HT-29 (cell line): ENCODE measurements at regions not wholly inside any gene's neighbourhood (a gene's known extent, or its start where the extent isn't known, plus 50 kb on each side); places are given as distances from the start of the nearest gene placed in this dataset.
"Not testable (repeated sequence)": the region's sequence is repeated elsewhere in the genome, so short reads cannot be mapped to it uniquely, and the experiment has no call there.

Experiments used
- DNase-seq: peaks from one replicate; pipeline ENCODE4 v3.0.0-alpha.2; 2015; ENCODE audit warnings: low spot score

GRCh38 chr18:55967019-55967418 lies 379.0 kb upstream of the TCF4 start:
- DNase-seq = no peak

DNA sequence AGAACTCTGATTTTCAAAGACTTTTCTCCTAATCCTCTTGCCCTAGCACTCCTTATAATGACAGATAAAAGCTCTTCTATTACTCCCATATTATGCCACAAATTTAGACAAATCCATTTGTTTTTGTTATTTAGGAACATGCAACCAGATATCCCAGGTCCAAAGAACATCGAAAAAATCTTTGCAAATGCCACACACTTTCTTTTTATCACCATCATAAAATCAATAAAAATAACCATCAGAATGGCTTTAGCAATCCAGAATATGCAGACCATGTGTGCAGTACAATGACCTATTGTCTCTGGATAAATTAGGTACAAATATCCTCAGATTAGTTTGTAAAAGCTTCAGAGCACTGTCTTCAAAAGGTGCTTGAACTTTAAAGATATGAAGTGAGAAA lies 376.2 kb upstream of the TCF4 start:
- DNase-seq = no peak

DNA sequence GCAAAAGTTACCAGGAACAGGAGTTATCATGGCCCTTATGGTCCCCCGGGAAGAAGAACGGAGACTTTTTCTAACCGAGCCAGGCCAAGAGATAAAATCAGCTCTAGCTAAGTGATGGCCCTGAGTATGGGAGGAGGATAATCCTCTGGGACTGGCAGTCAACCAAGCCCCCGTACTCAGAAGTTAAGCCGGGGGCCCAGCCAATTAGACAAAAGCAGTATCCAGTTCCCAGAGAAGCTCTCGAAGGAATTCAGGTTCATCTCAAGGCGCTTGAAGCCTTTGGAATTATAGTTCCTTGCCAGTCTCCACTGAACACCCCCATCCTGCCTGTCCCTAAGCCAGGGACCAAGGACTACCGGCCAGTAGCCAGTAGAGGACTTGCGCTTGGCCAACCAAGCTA lies 365.3 kb upstream of the TCF4 start:
- no peak for DNase-seq

DNA sequence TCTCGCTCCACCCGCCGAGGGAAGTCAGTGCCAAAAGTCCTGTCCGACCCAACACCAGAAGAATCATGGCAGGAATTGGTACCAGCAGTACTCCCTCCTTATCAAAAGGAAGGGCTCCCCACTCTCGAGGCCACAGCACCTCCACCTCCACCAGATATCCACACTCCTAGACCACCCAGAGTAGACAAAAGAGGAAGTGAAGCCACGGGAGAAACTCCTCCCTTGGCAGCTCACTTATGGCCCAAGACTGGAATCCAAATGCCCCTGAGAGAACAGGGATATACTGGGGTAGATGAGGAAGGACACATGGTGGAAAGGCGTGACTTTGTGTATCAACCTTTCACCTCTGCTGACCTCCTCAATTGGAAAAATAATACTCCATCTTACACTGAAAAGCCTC lies 363.7 kb upstream of the TCF4 start:
- DNase-seq = not testable (repeated sequence)

DNA sequence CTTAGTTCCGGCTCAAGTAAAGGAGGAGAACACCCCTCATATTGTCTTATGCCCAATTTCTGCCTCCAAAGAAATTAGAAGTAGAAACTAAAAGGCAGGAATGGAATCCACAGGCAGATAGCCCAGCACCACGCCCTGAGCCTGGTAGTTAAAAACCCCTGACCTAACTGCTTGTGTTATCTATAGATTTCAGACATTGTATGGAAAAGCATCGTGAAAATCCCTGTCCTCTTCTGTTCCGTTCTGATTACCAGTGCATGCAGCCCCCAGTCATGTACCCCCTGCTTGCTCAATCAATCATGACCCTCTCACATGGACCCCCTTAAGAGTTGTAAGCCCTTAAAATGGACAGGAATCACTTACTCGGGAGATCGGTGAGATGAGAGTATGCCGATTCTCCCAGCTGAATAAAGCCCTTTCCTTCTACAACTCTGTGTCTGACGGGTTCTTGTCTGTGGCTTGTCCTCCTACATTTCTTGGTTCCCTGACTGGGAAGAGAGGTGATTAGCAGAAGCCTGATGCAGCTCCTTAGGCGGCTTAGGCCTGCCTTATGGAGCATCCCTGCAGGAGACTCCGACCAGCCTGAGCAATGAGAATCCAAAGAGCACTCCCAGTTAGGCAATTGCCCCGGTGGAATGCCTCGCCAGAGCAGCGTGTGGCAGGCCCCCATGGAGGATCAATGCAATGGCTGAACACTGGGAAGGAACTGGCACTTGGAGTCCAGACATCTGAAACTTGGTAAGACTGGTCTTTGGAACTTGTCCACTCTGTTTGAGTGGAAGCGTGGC lies 362.6 kb upstream of the TCF4 start:
- DNase-seq = no peak

DNA sequence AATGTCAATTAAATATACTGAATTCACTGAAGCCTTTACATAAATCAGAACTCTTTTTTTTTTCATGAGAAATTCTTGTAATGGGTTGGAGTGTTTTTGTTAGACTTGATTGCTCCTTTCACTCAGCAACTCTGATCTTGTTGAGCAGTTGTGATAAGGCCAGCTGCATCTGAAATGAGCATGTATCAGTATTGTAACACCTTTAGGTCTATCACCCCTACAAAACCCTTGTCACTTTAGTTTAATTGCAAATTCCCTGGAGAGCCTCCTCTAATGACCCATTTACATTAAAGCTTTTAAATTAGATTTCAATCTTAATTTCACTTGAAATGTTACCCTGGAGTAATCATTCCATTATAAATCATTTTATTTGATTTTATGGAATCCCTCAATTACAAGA lies 346.8 kb upstream of the TCF4 start:
- no peak for DNase-seq

DNA sequence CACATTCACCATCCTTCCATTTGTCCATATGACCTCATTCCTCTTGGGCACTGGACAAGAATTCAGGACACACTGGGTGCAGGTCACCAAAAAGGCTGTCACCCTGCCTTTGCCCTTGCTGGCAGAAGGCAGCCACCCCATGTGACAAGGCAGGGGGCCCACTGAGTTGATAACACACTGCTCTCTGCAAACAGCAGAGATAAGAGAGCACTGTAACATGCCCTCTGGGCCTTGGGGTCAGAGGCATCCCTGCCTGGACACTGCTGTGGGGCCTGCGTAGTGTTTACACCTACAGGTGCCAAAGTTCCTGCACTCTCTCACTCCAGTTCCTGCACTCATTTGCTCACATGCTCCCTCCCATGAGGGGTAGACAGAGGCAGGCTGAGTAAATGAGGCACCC lies 344.7 kb upstream of the TCF4 start:
- DNase-seq = no peak

DNA sequence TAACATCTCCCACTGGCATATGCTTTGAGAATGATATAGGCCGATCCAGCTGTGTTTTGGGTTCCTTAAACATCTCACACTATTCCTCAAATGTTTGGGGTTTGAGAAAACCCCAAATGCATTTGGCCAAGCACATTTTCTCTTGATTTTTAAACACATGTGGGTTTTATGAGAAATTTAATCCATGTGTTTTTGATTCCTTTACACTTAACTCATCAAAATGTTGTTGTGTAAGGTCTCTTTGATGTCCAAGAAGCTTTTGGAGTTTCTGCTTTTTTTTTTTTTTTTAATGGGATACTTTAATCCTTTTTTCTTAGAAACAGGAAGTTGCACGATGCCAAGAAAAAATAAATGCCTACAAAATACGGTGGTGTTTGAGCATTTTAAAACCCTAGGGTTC lies 339.8 kb upstream of the TCF4 start:
- no peak for DNase-seq

DNA sequence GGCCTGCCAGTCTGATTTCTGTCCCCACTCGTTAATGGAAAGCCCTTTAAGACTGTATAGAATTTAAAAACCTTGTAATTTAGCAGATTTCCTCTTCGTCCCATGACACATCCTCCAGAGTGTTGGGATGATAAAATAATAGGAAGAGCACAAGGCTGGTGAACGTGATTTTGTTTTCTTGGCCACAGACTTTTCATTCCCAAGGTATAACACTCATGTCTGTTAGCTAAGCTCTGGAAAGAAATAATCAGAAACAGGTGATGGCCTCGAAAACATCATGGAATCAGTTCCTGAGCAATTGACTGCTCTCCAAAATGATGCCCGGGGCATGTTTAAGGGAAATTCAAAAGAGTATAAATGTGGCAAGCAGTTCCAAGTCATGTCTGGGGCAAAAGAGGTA lies 337.8 kb upstream of the TCF4 start:
- no peak for DNase-seq

DNA sequence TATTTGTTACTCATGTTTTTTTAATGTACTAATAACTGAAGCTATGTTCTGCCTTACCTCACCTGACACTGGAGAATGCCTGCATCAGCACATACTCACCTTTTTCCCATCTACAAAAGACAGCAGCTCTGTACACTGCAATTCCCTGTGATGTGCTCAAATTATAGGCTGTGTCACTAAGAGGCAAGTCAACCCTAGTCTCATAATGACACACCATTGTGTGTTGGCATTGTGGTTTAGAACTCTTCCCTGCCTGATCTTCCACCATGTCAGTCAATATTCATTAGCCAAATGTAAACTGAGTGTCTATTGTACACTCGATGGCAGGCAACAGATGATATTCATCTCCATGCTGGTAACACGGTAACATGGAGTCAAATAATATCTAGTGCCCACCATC lies 332.1 kb upstream of the TCF4 start:
- DNase-seq = no peak

- no peak for DNase-seq
Observed at GRCh38 chr18:55918444-55918843, 330.5 kb upstream of the TCF4 start.

DNA sequence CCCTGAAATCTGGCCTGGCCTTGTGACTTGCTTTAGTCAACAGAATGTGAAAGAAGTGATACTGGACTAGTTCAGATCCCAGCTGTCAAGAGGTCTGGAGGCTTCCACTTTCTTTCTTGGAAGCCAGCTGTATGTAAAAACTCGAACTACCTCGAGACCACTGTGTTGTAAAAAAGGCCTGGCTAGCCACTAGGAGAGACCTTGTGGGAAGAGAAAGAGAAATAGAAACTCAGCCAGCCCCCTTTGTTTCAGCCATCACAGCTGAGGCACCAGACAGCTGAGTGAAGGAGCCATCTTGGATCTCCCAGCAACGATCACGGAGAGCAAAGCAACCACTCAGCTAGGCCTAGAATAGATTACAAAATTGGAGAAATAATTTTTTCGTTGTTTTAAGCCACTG lies 324.9 kb upstream of the TCF4 start:
- no peak for DNase-seq

DNA sequence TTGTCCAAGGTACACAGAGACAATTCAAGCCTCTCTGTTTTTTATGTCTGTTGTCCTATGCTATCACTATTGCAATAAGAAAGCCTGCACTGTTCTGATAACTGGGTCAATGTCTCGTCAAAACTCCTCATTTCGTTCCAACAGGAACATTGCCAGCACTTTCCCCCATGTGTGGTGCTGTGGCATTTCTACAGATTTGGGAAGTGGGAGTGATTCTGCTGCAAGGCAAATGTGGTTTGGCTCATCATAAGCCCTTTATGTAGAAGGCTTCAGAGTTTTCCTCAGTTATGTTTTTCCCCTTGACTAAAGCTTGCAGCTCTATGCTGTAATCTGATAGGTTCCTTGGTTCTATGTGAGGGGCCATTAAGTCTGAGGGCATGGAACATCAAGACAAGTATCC lies 324.1 kb upstream of the TCF4 start:
- no peak for DNase-seq

- DNase-seq = no peak
Observed at GRCh38 chr18:55910296-55910695, 322.3 kb upstream of the TCF4 start.

GRCh38 chr18:55908901-55909366 lies 320.9 kb upstream of the TCF4 start:
- no peak for DNase-seq

GRCh38 chr18:55907453-55908175 lies 319.6 kb upstream of the TCF4 start:
- DNase-seq = no peak

DNA sequence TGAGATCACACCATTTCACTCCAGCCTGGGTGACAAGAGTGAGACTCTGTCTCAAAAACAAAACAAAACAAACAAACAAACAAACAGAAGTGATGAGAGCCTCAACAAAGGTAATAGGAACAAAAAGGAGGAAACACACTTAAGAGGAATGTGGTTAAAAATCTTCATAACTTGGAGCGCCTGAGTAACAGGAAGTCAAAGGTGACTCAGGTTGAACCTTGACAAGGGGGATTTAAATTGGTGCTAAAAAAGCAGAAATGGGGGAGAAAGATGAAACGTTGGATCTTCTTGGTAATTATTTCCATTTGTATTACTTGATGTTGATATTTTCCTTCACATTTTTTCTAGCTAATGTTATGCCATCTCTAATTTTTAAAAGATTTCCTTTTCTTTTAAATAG lies 318.5 kb upstream of the TCF4 start:
- no peak for DNase-seq

DNA sequence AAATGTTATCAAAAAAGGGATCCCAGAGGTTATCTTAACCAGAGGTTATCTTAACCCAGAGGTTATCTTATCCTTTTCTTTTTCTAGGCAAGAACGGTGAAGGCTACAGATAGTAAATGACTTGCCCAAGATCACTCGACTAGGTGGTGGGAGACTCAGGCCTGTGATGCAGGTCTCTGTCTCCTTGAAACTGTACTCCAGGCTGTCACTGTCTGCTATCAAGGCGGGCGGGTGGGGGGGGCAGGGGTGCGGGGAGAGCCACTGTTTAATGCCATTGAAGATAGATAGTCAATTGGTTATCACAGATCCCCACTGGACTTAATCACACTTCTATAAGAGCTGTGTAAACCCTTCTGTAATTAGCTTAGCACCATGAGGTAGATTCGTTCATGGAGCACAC lies 315.9 kb upstream of the TCF4 start:
- DNase-seq = no peak

DNA sequence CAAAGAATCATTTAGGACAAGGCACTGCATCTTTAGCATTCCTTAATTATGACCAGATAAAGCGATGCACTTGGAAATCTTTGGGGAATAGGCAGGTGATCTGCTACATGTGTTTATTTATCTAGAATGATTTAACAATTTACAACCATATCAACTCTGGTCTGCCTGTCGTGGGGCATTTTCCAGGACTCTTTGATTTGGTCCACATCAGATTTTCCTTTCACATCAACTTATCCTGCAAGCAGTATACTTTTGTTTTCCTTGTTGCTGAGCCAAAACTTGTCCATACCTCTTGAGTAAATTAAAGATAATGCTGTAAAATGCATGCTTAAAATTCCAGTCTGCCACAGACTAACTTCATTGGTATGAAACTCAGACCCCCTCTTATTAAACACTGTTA lies 312.4 kb upstream of the TCF4 start:
- no peak for DNase-seq

DNA sequence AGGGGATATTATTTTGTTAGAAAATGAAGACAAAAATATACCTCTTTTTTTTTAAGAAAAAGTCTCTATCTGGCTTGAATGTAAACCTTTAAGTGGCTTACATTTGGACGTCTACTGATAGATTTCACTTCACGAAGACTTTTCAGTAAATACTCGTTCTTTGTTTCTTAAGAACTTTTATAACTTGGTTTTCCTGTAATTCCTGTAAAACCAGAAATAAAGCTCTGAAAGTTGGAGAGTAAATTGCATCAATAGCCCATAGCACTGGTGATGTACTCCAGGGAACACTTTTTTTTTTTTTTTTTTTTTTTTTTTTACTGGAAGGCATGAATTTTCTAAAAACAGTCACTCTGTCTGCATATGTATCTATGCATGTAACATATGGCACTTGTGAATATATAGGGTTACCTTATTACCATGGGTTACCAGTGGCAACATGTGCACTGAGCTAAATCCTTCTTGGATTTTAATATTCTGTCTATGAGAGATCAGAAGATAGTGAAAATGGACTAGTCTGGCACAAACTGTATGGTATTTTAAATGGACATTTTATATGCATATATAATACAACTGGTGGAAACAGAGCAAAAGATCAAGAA lies 309.2 kb upstream of the TCF4 start:
- no peak for DNase-seq

DNA sequence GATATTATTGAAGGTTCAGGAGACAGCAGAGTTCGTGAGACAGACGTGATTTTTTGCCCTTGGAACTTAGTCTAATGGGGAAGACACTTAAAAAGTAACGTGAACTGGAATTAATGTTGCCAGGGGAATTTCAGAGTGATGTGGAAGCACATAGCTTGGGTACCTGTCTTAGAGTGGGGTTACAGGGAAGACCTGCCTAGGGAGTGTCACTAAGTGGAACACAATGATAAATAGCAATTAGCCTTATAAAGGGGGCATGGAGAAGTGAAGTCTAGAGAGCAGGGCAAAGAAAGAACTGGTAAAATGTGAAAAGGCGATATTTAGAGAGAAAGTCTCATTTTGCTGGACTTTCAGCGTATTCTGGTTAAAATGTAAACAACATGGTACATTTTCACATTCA lies 306.0 kb upstream of the TCF4 start:
- no peak for DNase-seq

GRCh38 chr18:55892862-55893813 lies 305.1 kb upstream of the TCF4 start:
- not testable (repeated sequence) for DNase-seq
